UCSD-AML1 (cell line): ENCODE measurements at regions not wholly inside any gene's neighbourhood (a gene's known extent, or its start where the extent isn't known, plus 50 kb on each side); places are given as distances from the start of the nearest gene placed in this dataset.
"Not testable (repeated sequence)": the region's sequence is repeated elsewhere in the genome, so short reads cannot be mapped to it uniquely, and the experiment has no call there.

ENCODE experiments used
- DNase-seq: peaks from one replicate; lab custom pipeline; 2025; ENCODE audit not compliant: unreplicated experiment; lab: John Stamatoyannopoulos, UW

DNA sequence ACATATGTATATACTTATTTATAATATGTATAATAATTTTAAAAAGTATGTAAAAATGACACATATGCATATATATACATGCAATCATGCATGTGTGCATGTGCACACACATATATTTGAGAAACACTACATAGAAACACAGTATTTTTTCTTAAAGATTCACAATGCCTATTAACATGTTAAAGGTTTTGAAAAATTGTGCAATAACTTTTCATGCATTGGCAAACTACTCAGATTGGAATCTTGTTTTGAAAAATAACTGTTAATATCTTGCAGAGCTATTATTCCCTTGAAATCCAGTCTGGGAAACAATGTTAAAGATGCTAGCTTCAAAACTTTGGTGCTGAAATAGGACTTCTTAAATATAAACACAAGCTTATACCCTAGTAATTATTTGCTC, 256.2 kb upstream of the P2RY1 start:
- no peak for DNase-seq

- DNase-seq: no peak
Observed at GRCh38 chr3:152581951-152582350, 253.0 kb upstream of the P2RY1 start.

- no peak for DNase-seq
Observed at GRCh38 chr3:152583963-152584362, 251.0 kb upstream of the P2RY1 start.

GRCh38 chr3:152586974-152587373, 248.0 kb upstream of the P2RY1 start:
- DNase-seq: no peak

GRCh38 chr3:152587861-152588260, 247.1 kb upstream of the P2RY1 start:
- DNase-seq: no peak

GRCh38 chr3:152589644-152590043, 245.3 kb upstream of the P2RY1 start:
- DNase-seq: no peak

- DNase-seq: no peak
Observed at GRCh38 chr3:152591515-152591914, 243.4 kb upstream of the P2RY1 start.

GRCh38 chr3:152593242-152593641, 241.7 kb upstream of the P2RY1 start:
- DNase-seq: no peak

DNA sequence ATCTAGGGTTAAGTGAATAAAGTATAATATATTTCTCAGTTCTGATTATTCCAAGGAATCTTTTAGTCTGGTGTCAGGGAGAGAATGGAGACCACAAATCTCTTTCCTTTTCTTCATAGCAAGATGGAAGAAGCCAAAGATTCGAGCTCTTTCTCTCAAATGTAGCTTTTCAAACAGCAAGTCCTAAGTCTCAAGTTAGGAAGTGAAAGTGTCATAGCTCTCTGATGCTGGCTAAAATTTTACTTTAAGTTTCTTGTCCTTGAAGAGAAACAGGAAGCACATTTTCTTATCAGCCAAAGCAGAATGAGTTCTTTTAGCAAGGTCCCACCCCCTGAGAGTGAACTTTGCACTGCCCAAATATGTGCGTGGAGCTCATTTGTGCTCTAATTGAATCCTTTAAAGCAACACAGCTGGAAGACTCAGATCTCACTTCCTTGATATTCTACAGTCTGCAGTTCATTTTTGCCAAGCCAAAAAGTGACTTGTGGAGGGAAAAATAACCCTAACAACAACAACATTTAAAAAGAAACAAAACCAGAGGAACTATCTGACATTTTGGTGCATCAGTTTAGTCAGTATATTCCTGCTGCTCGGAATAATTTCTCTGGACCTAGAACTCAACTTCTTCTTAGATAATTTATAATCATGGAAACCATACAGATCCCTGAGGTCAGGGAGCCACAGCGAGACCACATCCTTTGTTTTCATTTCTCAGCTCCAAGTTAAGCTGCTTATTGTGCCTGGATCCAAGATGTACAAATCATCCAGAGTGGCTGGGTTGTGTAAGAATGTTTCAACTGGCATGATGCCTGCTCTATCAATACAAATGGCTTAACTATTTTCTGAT, 238.7 kb upstream of the P2RY1 start:
- peak; percentile 59 for DNase-seq

DNA sequence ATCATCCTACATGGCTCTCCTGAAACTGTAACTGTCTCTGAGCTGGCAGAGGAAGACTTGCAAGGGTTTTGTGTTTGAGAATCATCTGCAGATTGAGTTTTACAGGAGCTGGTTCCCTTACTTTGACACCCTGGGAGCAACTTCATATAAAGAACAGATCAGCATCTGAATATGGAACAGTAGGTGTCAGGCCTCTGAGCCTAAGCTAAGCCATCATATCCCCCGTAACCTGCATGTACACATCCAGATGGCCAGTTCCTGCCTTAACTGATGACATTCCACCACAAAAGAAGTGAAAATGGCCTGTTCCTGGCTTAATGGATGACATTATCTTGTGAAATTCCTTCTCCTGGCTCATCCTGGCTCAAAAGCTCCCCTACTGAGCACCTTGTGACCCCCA, 238.1 kb upstream of the P2RY1 start:
- not testable (repeated sequence) for DNase-seq

- DNase-seq: no peak
Observed at GRCh38 chr3:152606146-152606545, 228.8 kb upstream of the P2RY1 start.

GRCh38 chr3:152607179-152607578, 227.8 kb upstream of the P2RY1 start:
- DNase-seq: no peak

GRCh38 chr3:152608696-152609594, 226.0 kb upstream of the P2RY1 start:
- no peak for DNase-seq

GRCh38 chr3:152609891-152610290, 225.0 kb upstream of the P2RY1 start:
- DNase-seq: no peak

DNA sequence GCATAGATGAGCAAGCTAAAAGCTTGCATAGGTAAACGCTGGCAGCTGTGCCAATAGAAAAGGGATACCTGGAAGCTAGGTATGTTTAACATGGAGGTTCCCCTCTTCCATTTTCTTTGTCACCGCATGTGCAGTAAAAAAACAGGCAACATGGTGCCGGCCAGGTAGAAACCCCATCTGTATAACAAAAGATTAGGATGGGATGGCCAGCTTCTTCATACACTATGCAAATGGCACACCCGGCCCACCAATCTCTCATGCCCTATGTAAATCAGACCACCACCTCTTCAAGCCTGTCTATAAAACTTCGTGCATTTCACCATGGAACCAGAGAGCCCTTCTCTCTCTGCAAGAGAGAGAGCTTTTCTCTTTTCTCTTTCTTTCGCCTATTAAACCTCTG, 224.3 kb upstream of the P2RY1 start:
- no peak for DNase-seq

DNA sequence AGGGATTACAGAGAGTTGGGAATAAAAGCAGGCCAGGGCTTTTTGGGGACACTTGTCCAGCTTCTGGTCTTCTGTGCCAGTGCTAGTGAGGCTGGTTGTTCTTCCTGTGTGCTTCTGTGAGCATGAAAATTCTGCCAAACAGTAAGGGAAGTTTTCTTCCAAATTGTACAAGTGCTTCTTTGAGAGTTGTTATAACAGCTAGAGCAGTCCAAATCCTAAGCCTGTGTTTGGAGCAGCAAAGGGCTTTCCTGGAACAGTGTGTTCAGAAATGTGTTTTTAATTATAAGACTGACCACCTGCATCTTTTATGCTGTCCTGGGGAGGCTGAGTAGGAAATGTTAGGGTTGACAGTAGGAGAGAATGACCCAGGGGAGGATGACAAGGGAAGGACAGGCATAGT, 223.0 kb upstream of the P2RY1 start:
- no peak for DNase-seq

DNA sequence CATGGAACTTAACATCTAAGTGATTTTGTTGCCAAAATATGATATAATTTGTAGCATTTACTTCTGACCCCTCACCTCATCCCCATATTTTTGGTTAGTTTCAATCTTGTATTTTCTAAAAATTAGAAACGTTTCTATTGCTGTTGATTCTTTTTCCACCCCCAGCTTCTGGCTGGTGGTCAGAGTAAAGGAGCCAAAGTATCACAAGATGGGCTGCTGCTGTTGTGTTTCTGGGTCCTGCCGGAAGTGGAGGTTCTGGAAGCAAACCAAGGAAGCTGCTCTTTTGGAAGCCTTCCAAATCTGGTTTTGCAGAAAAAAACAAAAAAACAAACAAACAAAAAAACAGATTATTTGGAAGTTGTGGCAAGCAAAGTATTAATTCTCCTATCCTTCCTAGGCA, 221.1 kb upstream of the P2RY1 start:
- no peak for DNase-seq

DNA sequence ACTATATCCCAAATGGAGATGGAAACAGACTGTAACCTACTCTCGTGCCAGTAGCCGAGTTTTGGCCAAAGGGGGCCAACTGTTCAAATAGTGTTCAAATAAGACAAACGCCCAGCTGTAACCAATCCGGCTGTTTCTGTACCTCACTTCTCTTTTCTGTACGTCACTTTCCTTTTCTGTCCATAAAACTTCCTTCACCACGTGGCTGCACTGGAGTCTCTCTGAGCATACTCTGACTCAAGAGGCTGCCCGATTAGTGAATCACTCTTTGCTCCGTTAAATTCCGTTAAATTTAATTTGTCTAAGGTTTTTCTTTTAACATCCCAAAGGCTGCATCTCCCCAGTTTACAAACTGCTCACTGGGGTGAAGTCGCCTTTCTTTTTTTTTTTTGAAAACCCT, 219.2 kb upstream of the P2RY1 start:
- DNase-seq: no peak

- no peak for DNase-seq
Observed at GRCh38 chr3:152617609-152618008, 217.3 kb upstream of the P2RY1 start.

DNA sequence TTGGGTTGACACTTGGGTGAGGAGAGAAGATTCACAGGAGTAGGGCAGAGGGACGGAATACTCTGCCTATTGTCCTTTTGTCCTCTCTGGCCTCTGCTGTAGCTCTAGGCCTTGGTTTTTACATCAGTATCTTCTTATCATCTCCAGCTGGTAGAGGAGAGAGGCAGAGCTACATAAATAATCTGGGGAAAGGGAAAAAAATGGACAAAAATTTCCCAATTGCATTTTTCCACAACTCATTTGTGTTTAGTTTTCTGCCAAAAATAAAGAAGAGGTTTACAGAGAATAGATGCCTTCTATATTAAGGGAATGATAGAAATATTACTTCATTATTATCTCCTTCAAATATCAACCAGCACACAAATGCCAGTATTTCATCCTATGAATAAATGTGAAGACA, 216.4 kb upstream of the P2RY1 start:
- no peak for DNase-seq

GRCh38 chr3:152619691-152620090, 215.2 kb upstream of the P2RY1 start:
- no peak for DNase-seq

- no peak for DNase-seq
Observed at GRCh38 chr3:152620395-152620794, 214.5 kb upstream of the P2RY1 start.
